Type B pancreatic cell (in vitro differentiated cells): ENCODE measurements at regions not wholly inside any gene's neighbourhood (a gene's known extent, or its start where the extent isn't known, plus 50 kb on each side); places are given as distances from the start of the nearest gene placed in this dataset.

ENCODE experiments used
- DNase-seq: peaks from one replicate; pipeline ENCODE4 v3.0.0; 2021; ENCODE audit warnings: mixed read lengths; ENCODE audit not compliant: unreplicated experiment; ENCODE audit errors: extremely low spot score
- H3K27ac Mint-ChIP-seq: 2 replicates; pipeline ENCODE4 v1.8.0; 2021; ENCODE audit warnings: mild to moderate bottlenecking, mixed read lengths
- H3K27me3 Mint-ChIP-seq: 2 replicates; pipeline ENCODE4 v1.8.0; 2021; ENCODE audit warnings: mixed read lengths
- H3K36me3 Mint-ChIP-seq: 2 replicates; pipeline ENCODE4 v1.8.0; 2021; ENCODE audit warnings: mixed read lengths
- H3K4me1 Mint-ChIP-seq: one replicate; pipeline ENCODE4 v1.8.0; 2021; ENCODE audit warnings: mixed read lengths; ENCODE audit not compliant: unreplicated experiment
- H3K4me3 Mint-ChIP-seq: 2 replicates; pipeline ENCODE4 v1.8.0; 2021; ENCODE audit warnings: mild to moderate bottlenecking, mixed read lengths
- H3K9me3 Mint-ChIP-seq: 2 replicates; pipeline ENCODE4 v1.8.0; 2021; ENCODE audit warnings: mixed read lengths
- CTCF ChIP-seq: fragments of 200-600 bp; sonication (generic); conservative IDR thresholded peaks from 2 replicates; pipeline ENCODE4 v1.5.0; 2021; ENCODE audit warnings: antibody characterized with exemption, mild to moderate bottlenecking

GRCh38 chr4:19983072-19983471 is 268.6 kb upstream of the SLIT2 start:
- no peak overlapping the region for H3K4me3 Mint-ChIP-seq
- TF ChIP-seq CTCF = no peak
- no peak overlapping the region for H3K27ac Mint-ChIP-seq
- peaks cover 9% of the 10 kb centered on the region for H3K9me3 Mint-ChIP-seq
- H3K27me3 Mint-ChIP-seq = no peaks in the 10 kb centered on the region
- H3K4me1 Mint-ChIP-seq = no peaks in the 10 kb centered on the region
- DNase-seq = no peak
- no peaks in the 10 kb centered on the region for H3K36me3 Mint-ChIP-seq

GRCh38 chr4:19982556-19982955 is 269.1 kb upstream of the SLIT2 start:
- no peaks in the 10 kb centered on the region for H3K27me3 Mint-ChIP-seq
- no peak for TF ChIP-seq CTCF
- H3K4me1 Mint-ChIP-seq = no peaks in the 10 kb centered on the region
- no peak overlapping the region for H3K27ac Mint-ChIP-seq
- no peak overlapping the region for H3K4me3 Mint-ChIP-seq
- no peak for DNase-seq
- no peaks in the 10 kb centered on the region for H3K36me3 Mint-ChIP-seq
- H3K9me3 Mint-ChIP-seq = peaks cover 11% of the 10 kb centered on the region

- TF ChIP-seq CTCF = no peak
- Mint-ChIP-seq H3K27me3 (peaks cover 3% of the 10 kb centered on the region), H3K4me1 (no peaks in the 10 kb centered on the region), H3K9me3 (peaks cover 2% of the 10 kb centered on the region), H3K27ac (no peak overlapping the region), H3K4me3 (no peak overlapping the region), H3K36me3 (no peaks in the 10 kb centered on the region)
- DNase-seq = no peak
These were observed 279.9 kb upstream of the SLIT2 start for GRCh38 chr4:19971829-19972228.

- Mint-ChIP-seq H3K36me3 (no peaks in the 10 kb centered on the region), H3K9me3 (peaks cover 5% of the 10 kb centered on the region), H3K4me1 (no peaks in the 10 kb centered on the region), H3K27me3 (peaks cover 3% of the 10 kb centered on the region), H3K27ac (no peak overlapping the region), H3K4me3 (no peak overlapping the region)
- DNase-seq = no peak
- peak; percentile 41 for TF ChIP-seq CTCF
These were observed 282.2 kb upstream of the SLIT2 start for GRCh38 chr4:19969492-19969891.

- Mint-ChIP-seq H3K4me3 (no peak overlapping the region), H3K9me3 (peaks cover 13% of the 10 kb centered on the region), H3K27ac (no peak overlapping the region), H3K36me3 (no peaks in the 10 kb centered on the region), H3K4me1 (no peaks in the 10 kb centered on the region), H3K27me3 (peaks cover 27% of the 10 kb centered on the region)
- TF ChIP-seq CTCF = no peak
- no peak for DNase-seq
These were observed 290.6 kb upstream of the SLIT2 start for GRCh38 chr4:19961091-19961490.

- no peak for TF ChIP-seq CTCF
- H3K4me3 Mint-ChIP-seq = no peak overlapping the region
- no peaks in the 10 kb centered on the region for H3K36me3 Mint-ChIP-seq
- peaks cover 25% of the 10 kb centered on the region for H3K27me3 Mint-ChIP-seq
- no peak overlapping the region for H3K27ac Mint-ChIP-seq
- H3K9me3 Mint-ChIP-seq = peaks cover 13% of the 10 kb centered on the region
- H3K4me1 Mint-ChIP-seq = no peaks in the 10 kb centered on the region
- DNase-seq = no peak
These were observed 292.9 kb upstream of the SLIT2 start for GRCh38 chr4:19958848-19959247.
